ENCODE measurements at regions not wholly inside any gene's neighbourhood (a gene's known extent, or its start where the extent isn't known, plus 50 kb on each side); places are given as distances from the start of the nearest gene placed in this dataset.

GRCh38 chr14:106840991-106841390 lies 1314.6 kb downstream of the TMEM121 start:
- no peak for TF ChIP-seq EP300 (IDR thresholded peaks at IDR 0.05; ENCODE audit: low read depth)
- TF ChIP-seq, protein P1, sequence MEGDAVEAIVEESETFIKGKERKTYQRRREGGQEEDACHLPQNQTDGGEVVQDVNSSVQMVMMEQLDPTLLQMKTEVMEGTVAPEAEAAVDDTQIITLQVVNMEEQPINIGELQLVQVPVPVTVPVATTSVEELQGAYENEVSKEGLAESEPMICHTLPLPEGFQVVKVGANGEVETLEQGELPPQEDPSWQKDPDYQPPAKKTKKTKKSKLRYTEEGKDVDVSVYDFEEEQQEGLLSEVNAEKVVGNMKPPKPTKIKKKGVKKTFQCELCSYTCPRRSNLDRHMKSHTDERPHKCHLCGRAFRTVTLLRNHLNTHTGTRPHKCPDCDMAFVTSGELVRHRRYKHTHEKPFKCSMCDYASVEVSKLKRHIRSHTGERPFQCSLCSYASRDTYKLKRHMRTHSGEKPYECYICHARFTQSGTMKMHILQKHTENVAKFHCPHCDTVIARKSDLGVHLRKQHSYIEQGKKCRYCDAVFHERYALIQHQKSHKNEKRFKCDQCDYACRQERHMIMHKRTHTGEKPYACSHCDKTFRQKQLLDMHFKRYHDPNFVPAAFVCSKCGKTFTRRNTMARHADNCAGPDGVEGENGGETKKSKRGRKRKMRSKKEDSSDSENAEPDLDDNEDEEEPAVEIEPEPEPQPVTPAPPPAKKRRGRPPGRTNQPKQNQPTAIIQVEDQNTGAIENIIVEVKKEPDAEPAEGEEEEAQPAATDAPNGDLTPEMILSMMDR (IDR thresholded peaks at IDR 0.05): no peak
